DND-41 (cell line): ENCODE measurements at regions not wholly inside any gene's neighbourhood (a gene's known extent, or its start where the extent isn't known, plus 50 kb on each side); places are given as distances from the start of the nearest gene placed in this dataset.

Experiments
- ATAC-seq: fragments of 200-7000 bp; cut with Tn5 transposase; 3 replicates; pipeline ENCODE4 v1.9.1; 2021; ENCODE audit warnings: low read depth; ENCODE audit not compliant: insufficient read depth
- DNase-seq: peaks from one replicate; pipeline ENCODE4 v3.0.0-alpha.2; 2020
- H2AFZ ChIP-seq: 2 replicates; pipeline ENCODE4 v1.6.0; 2012; ENCODE audit warnings: low read depth, low read length
- H3K27ac ChIP-seq: 2 replicates; pipeline ENCODE4 v1.5.1; 2012; ENCODE audit warnings: low read length, inconsistent platforms
- H3K27me3 ChIP-seq: fragments of 200-600 bp; sonication (generic); 2 replicates; pipeline ENCODE4 v1.6.0; 2012; ENCODE audit warnings: low read length, mild to moderate bottlenecking, inconsistent platforms; ENCODE audit not compliant: insufficient read depth, poor library complexity
- H3K36me3 ChIP-seq: 2 replicates; pipeline ENCODE4 v1.5.1; 2012; ENCODE audit warnings: low read length, inconsistent platforms; ENCODE audit not compliant: insufficient read depth
- H3K4me1 ChIP-seq: 2 replicates; pipeline ENCODE4 v1.5.1; 2012; ENCODE audit warnings: mild to moderate bottlenecking, low read length; ENCODE audit not compliant: insufficient read depth
- H3K4me2 ChIP-seq: 2 replicates; pipeline ENCODE4 v1.6.0; 2012; ENCODE audit warnings: mild to moderate bottlenecking, moderate library complexity, low read length, inconsistent platforms; ENCODE audit not compliant: insufficient read depth
- H3K4me3 ChIP-seq, 2 experiments: fragments of 200-600 bp in 1 of 2; shearing (Covaris generic) in 1 of 2; 2 replicates each; pipeline ENCODE4 v1.5.1; 2012 to 2016; ENCODE audit warnings: inconsistent platforms in 2 of 2, low read length in 2 of 2, mild to moderate bottlenecking in 2 of 2, low read depth in 1 of 2, moderate library complexity in 1 of 2
- H3K79me2 ChIP-seq: 2 replicates; pipeline ENCODE4 v1.6.0; 2012; ENCODE audit warnings: low read length, inconsistent platforms; ENCODE audit not compliant: insufficient read depth
- H3K9ac ChIP-seq: 2 replicates; pipeline ENCODE4 v1.6.0; 2012; ENCODE audit warnings: low read depth, mild to moderate bottlenecking, inconsistent platforms, low read length, moderate library complexity
- H3K9me3 ChIP-seq: 2 replicates; pipeline ENCODE4 v1.5.1; 2012; ENCODE audit warnings: low read length, moderate library complexity, mild to moderate bottlenecking, inconsistent platforms; ENCODE audit not compliant: insufficient read depth, severe bottlenecking
- H4K20me1 ChIP-seq: 2 replicates; pipeline ENCODE4 v1.6.0; 2012; ENCODE audit warnings: low read length; ENCODE audit not compliant: insufficient read depth
- CTCF ChIP-seq: IDR thresholded peaks from 2 replicates; pipeline ENCODE4 v1.5.1; 2012; ENCODE audit warnings: borderline replicate concordance, low read length, moderate library complexity, mild to moderate bottlenecking; ENCODE audit not compliant: poor library complexity, severe bottlenecking; ENCODE audit errors: extremely low read depth
- EZH2 ChIP-seq: IDR thresholded peaks from 3 replicates; pipeline ENCODE4 v1.6.1; 2012; ENCODE audit warnings: borderline replicate concordance, low read depth, mild to moderate bottlenecking, moderate library complexity, low read length, inconsistent platforms; ENCODE audit not compliant: severe bottlenecking

- no peak overlapping the region for H3K4me2 ChIP-seq
- DNase-seq (no peak), ATAC-seq (no peak)
- H3K36me3 ChIP-seq = no peaks in the 10 kb centered on the region
- H4K20me1 ChIP-seq = no peaks in the 10 kb centered on the region
- TF ChIP-seq CTCF (no peak), EZH2 (no peak)
- no peak overlapping the region for H3K4me3 ChIP-seq
- H3K9me3 ChIP-seq = no peaks in the 10 kb centered on the region
- H3K9ac ChIP-seq = no peak overlapping the region
- H2AFZ ChIP-seq = no peak overlapping the region
- H3K4me1 ChIP-seq = no peaks in the 10 kb centered on the region
- peaks cover 7% of the 10 kb centered on the region for H3K27me3 ChIP-seq
- H3K79me2 ChIP-seq = no peaks in the 10 kb centered on the region
- H3K27ac ChIP-seq = no peak overlapping the region
Measured at GRCh38 chr10:121076776-121077715, 225.9 kb downstream of the WDR11 start.

GRCh38 chr10:121078036-121078435, 226.9 kb downstream of the WDR11 start:
- Histone ChIP-seq H4K20me1 (no peaks in the 10 kb centered on the region), H3K4me1 (no peaks in the 10 kb centered on the region), H3K27ac (no peak overlapping the region), H3K9me3 (no peaks in the 10 kb centered on the region), H3K4me2 (no peak overlapping the region), H3K9ac (no peak overlapping the region), H3K4me3 (no peak overlapping the region), H3K27me3 (peaks cover 7% of the 10 kb centered on the region), H3K36me3 (no peaks in the 10 kb centered on the region), H2AFZ (no peak overlapping the region), H3K79me2 (no peaks in the 10 kb centered on the region)
- ATAC-seq (no peak), DNase-seq (no peak)
- TF ChIP-seq CTCF (no peak), EZH2 (no peak)

- ATAC-seq (no peak), DNase-seq (no peak)
Measured at GRCh38 chr10:121078672-121079102, 227.5 kb downstream of the WDR11 start.

More at GRCh38 chr10:121078672-121079102, 227.5 kb downstream of the WDR11 start:
- TF ChIP-seq CTCF = no peak
- no peak for TF ChIP-seq EZH2
- Histone ChIP-seq H3K9ac (no peak overlapping the region), H3K79me2 (no peaks in the 10 kb centered on the region), H3K27me3 (peaks cover 12% of the 10 kb centered on the region), H4K20me1 (no peaks in the 10 kb centered on the region), H3K4me2 (no peak overlapping the region), H3K27ac (no peak overlapping the region), H3K4me3 (no peak overlapping the region), H3K36me3 (no peaks in the 10 kb centered on the region), H3K9me3 (no peaks in the 10 kb centered on the region), H2AFZ (no peak overlapping the region), H3K4me1 (no peaks in the 10 kb centered on the region)
